GM12875 (cell line): ENCODE measurements at regions not wholly inside any gene's neighbourhood (a gene's known extent, or its start where the extent isn't known, plus 50 kb on each side); places are given as distances from the start of the nearest gene placed in this dataset.
"Not testable (repeated sequence)": the region's sequence is repeated elsewhere in the genome, so short reads cannot be mapped to it uniquely, and the experiment has no call there.

Experiments used
- H3K4me3 ChIP-seq: one replicate; pipeline ENCODE4 v1.5.1; 2011; ENCODE audit warnings: low read depth, low read length, control low read depth
- TF ChIP-seq, protein P1 (sequence below): IDR thresholded peaks from 2 replicates; pipeline ENCODE4 v1.5.1; 2011; ENCODE audit warnings: low read depth, mild to moderate bottlenecking, control low read depth, inconsistent platforms, low read length, moderate library complexity, borderline replicate concordance; ENCODE audit not compliant: insufficient read depth

DNA sequence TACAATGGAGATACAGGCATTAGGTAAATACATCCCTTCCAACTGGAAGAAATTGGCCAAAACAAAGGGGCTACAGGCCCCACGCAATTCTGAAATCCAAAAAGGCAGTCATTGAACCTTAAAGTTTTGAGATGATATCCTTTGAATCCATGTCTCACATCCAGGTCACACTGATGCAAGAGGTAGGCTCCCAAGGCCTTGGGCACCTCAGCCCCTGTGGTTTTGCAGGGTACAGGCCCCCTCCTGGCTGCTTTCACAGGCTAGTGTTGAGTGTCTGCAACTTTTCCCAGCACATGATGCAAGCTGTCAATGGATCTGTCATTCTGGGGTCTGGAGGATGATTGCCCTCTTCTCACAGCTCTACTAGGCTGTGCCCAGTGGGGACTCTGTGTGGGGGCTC lies 766.7 kb downstream of the ZBBX start:
- no peak overlapping the region for H3K4me3 ChIP-seq
- TF ChIP-seq, protein P1, sequence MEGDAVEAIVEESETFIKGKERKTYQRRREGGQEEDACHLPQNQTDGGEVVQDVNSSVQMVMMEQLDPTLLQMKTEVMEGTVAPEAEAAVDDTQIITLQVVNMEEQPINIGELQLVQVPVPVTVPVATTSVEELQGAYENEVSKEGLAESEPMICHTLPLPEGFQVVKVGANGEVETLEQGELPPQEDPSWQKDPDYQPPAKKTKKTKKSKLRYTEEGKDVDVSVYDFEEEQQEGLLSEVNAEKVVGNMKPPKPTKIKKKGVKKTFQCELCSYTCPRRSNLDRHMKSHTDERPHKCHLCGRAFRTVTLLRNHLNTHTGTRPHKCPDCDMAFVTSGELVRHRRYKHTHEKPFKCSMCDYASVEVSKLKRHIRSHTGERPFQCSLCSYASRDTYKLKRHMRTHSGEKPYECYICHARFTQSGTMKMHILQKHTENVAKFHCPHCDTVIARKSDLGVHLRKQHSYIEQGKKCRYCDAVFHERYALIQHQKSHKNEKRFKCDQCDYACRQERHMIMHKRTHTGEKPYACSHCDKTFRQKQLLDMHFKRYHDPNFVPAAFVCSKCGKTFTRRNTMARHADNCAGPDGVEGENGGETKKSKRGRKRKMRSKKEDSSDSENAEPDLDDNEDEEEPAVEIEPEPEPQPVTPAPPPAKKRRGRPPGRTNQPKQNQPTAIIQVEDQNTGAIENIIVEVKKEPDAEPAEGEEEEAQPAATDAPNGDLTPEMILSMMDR = no peak

DNA sequence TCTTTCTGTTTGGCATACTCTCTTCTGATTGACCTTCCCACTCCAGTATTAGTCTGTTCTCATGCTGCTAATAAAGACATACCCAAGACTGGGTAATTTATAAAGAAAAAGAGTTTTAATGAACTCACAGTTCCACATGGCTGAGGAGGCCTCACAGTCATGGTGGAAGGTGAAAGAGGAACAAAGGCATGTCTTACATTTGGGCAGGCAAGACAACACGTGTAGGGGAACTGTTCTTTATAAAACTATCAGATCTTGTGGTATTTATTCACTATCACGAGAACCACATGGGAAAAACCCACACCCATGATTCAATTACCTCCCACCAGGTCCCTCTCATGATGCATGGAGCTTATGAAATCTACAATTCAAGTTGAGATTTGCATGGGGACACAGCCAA lies 767.3 kb downstream of the ZBBX start:
- not testable (repeated sequence) for H3K4me3 ChIP-seq

DNA sequence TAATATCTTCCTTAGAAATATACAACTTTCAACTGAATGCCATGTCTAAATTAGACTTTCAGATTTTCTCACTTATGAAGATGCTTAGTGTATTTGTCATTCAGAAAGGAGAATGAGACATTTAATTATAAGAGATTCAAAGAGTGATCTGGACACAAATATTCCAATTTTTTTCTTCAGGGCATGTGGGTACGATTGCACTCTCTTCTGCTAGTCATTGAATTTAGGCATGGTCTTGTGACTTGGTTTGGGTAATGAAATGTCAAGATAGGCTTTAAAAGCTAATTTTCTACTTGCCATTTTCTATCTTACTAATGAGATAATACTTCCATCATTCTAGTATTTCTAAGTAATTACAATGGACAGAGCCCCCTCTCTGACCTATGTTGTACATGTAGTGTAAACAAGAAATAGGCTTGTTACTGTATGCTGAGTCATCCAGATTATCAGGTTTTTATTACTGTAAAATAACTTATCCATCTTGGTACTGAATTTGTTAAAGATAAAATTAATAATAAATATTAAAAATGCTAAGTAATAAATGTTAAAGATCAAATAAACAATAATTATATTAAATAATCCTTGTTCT lies 770.8 kb upstream of the BCHE start:
- TF ChIP-seq, protein P1 = no peak
- no peak overlapping the region for H3K4me3 ChIP-seq

DNA sequence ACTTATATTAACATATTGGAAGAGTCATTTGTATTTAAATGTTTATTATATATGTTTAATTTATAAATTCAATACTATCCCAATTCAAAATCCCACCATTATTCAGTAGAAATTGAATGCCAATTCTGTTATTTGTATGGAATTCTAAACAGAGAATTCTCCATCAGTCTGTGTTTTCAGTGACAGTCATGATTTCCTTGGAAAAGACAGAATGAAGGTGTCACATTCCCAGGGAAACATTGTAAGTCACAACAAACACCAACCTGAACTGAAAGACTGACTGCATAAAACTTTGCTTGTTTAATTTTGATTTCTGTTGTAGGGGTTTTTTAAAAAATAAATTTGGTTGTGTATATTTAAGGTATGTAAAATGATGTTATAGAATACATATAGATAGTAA lies 769.8 kb upstream of the BCHE start:
- TF ChIP-seq, protein P1 = no peak
- no peak overlapping the region for H3K4me3 ChIP-seq

DNA sequence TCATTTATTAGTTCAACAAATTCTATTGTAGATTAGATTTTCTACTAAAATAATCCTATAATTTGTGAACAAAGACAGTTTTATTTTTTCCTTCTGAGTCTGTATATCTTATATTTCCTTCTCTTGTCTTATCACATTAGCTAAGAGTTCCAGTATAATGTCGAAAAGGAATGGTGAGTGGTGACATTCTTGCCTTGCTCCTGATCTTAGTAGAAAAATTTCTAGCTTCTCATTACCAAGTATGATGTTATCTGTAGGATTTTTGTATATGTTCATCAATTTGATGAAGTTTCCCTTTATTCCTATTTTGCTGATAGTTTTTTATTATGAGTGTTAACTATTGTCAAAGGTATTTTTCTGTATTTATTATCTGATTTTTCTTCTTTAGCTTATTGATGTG lies 756.6 kb upstream of the BCHE start:
- no peak overlapping the region for H3K4me3 ChIP-seq
- TF ChIP-seq, protein P1 = no peak

DNA sequence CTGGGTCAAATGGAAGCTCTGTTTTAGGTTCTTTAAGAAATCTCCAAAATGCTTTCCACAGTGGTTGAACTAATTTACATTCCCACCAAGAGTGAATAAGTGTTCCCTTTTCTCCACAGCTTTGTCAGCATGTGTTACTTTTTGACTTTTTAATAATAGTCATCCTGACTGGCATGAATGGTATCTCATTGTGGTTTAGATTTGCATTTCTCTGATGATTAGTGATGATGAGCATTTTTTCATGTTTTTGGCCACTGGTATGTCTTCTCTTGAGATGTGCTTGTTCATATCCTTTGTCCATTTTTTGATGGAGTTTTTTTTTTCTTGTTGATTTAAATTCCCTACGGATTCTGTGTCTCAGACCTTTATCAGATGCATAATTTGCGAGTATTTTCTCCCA lies 745.0 kb upstream of the BCHE start:
- TF ChIP-seq, protein P1 = no peak
- H3K4me3 ChIP-seq = no peak overlapping the region

DNA sequence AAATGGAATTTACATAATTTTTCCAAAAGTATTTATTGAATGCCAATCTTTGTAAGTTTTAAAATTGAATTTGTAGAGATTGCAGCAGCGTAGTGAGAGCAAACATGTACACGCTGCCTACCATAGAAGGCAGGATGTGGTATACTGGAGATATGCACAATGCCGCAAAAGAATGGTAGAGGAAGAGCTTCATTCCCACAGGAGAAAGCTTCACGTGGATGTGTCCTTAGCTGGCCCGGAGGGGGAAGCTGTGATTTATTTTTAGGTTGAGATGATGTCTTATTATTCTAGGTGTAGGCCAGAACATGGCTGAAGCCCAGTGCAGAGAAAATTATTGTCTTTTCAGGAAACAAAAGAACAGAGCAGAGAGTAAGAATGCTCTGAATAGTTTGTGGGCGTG lies 743.3 kb upstream of the BCHE start:
- H3K4me3 ChIP-seq = no peak overlapping the region
- TF ChIP-seq, protein P1 = no peak

DNA sequence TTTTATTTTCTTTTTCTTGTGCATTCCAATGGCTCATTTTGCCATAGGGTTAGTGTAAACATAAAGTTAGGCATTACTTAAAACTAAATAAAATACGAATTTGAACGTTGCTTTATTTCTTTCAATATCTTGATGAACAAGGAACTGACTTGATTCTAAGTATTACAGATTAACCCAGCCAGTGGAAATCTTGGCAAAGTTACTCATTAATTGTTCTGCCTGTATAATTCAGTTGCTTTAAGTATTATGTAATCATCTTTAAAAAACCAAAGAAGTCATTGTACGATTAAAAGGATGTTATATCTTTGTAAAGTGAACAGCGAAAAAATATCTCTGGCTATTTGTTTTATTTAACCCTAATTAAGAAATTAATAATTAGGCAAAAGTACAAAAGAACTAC lies 737.9 kb upstream of the BCHE start:
- TF ChIP-seq, protein P1 = no peak
- H3K4me3 ChIP-seq = no peak overlapping the region

DNA sequence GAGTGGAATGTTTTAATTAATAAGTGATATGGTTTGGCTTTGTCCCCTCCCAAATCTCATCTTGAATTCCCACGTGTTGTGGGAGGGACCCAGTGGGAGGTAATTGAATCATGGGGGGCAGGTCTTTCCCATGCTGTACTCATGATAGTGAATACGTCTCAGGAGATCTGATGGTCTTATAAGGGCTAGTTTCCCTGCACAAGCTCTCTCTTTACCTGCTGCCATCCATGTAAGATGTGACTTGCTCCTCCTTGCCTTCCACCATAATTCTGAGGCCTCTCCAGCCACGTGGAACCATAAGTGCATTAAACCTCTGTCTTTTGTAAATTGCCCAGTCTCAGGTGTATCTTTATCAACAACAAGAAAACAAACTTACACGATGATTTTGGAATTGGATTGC lies 734.5 kb upstream of the BCHE start:
- H3K4me3 ChIP-seq = not testable (repeated sequence)
